ENCODE measurements at regions not wholly inside any gene's neighbourhood (a gene's known extent, or its start where the extent isn't known, plus 50 kb on each side); places are given as distances from the start of the nearest gene placed in this dataset.
A peak's percentile ranks its signal among the peaks of the same experiment; 100 is the strongest.

- TF ChIP-seq SIN3A (IDR thresholded peaks at IDR 0.05; ENCODE audit: borderline replicate concordance, low read depth, low read length) (peak; percentile 41; the same call in 1 of the 2 replicates), CTCF (IDR thresholded peaks at IDR 0.05) (peak; percentile 100), EZH2phosphoT487 (IDR thresholded peaks at IDR 0.05; ENCODE audit: borderline replicate concordance, low read depth) (no peak)
Observed at GRCh38 chr7:22559829-22560489, 60.0 kb upstream of the STEAP1B start.

Data from SK-N-SH (cell line).